ENCODE measurements at regions not wholly inside any gene's neighbourhood (a gene's known extent, or its start where the extent isn't known, plus 50 kb on each side); places are given as distances from the start of the nearest gene placed in this dataset.

DNA sequence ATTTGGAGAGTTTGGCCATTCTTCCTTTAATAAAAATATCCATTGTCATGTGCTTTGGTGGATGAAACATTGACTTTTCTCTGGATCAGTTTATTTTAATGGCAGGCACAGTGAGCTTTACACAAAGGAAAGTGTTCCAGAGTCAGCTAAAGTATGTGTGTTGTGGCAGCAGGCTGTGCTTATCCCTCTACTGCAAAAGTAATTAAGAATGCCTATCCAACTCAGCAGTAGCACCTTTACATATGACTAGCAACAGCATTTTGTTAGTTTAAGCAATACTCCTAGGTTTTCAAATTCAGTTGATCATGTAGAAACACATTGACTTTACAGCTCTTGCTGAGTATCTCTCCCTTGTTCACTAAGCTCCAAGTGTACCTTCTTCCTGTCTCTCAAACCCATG is 730.5 kb upstream of the RGMB start:
- no peak overlapping the region for H3K4me3 ChIP-seq (replicated peaks; ENCODE audit: insufficient read depth, low read length)
- no peak overlapping the region for H3K27ac ChIP-seq (replicated peaks)
- no peak for TF ChIP-seq POLR2AphosphoS5 (IDR thresholded peaks at IDR 0.05; ENCODE audit: low read depth)
- TF ChIP-seq SPI1 (IDR thresholded peaks at IDR 0.05; ENCODE audit: borderline replicate concordance, low read depth), result no peak
- no peak for TF ChIP-seq CTCF (IDR thresholded peaks at IDR 0.05; ENCODE audit: insufficient read depth, low read length)
- TF ChIP-seq GABPA (IDR thresholded peaks at IDR 0.05; ENCODE audit: low read depth), result no peak
- no peak for TF ChIP-seq REST (IDR thresholded peaks at IDR 0.05; ENCODE audit: insufficient replicate concordance, low read depth)
- no peaks in the 10 kb centered on the region for H3K27me3 ChIP-seq (ENCODE audit: insufficient read depth, poor library complexity, severe bottlenecking)
- DNase-seq (ENCODE audit: low read depth in 1 of 2, low spot score in 1 of 2), result no peak

DNA sequence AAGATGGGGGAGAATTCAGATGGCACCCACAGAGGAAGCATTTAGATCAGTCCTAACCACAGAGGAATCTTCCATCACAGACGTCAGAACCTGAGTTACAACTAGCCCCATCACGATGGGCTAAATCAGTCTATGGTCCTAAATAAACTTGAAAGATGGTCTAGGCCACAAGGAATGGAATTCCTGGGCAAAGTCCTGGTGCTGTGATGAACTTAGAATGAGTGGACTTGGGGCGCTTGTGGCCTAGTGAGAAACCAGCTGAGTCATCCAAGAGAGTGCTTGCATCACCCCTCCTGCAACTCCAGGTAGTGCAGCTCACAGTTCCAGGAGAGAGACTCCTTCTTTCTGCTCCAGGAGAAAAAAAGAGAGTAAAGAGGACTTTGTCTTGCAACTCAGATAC is 722.9 kb upstream of the RGMB start:
- Histone ChIP-seq H3K27me3 (ENCODE audit: insufficient read depth, poor library complexity, severe bottlenecking) (no peaks in the 10 kb centered on the region), H3K27ac (replicated peaks) (no peak overlapping the region), H3K4me3 (replicated peaks; ENCODE audit: insufficient read depth, low read length) (no peak overlapping the region)
- DNase-seq (ENCODE audit: low read depth in 1 of 2, low spot score in 1 of 2), result no peak
- TF ChIP-seq SPI1 (IDR thresholded peaks at IDR 0.05; ENCODE audit: borderline replicate concordance, low read depth), result no peak
- TF ChIP-seq REST (IDR thresholded peaks at IDR 0.05; ENCODE audit: insufficient replicate concordance, low read depth), result no peak
- no peak for TF ChIP-seq POLR2AphosphoS5 (IDR thresholded peaks at IDR 0.05; ENCODE audit: low read depth)
- no peak for TF ChIP-seq GABPA (IDR thresholded peaks at IDR 0.05; ENCODE audit: low read depth)
- TF ChIP-seq CTCF (IDR thresholded peaks at IDR 0.05; ENCODE audit: insufficient read depth, low read length), result no peak

DNA sequence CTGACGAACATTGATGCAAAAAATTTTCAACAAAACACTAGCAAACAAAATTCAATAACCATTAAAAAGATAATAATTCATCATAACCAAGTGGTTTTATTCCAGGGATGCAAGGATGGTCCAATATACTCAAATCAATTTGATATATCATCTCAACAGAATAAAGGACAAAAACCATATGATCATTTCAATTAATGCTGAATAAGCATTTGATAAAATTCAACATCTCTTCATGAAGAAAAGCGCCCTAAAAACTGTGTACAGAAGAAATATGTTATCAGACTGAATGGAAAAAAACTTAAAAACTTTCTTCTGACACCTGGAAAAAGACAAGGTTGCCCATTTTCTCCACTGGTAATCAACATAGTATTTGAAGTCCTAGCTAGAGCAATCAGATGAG is 720.3 kb upstream of the RGMB start:
- Histone ChIP-seq H3K4me3 (replicated peaks; ENCODE audit: insufficient read depth, low read length) (no peak overlapping the region), H3K27me3 (ENCODE audit: insufficient read depth, poor library complexity, severe bottlenecking) (no peaks in the 10 kb centered on the region), H3K27ac (replicated peaks) (no peak overlapping the region)
- no peak for TF ChIP-seq GABPA (IDR thresholded peaks at IDR 0.05; ENCODE audit: low read depth)
- TF ChIP-seq CTCF (IDR thresholded peaks at IDR 0.05; ENCODE audit: insufficient read depth, low read length), result no peak
- no peak for TF ChIP-seq REST (IDR thresholded peaks at IDR 0.05; ENCODE audit: insufficient replicate concordance, low read depth)
- TF ChIP-seq POLR2AphosphoS5 (IDR thresholded peaks at IDR 0.05; ENCODE audit: low read depth), result no peak
- TF ChIP-seq SPI1 (IDR thresholded peaks at IDR 0.05; ENCODE audit: borderline replicate concordance, low read depth), result no peak
- no peak for DNase-seq (ENCODE audit: low read depth in 1 of 2, low spot score in 1 of 2)
